GM21526 (cell line): ENCODE measurements at regions not wholly inside any gene's neighbourhood (a gene's known extent, or its start where the extent isn't known, plus 50 kb on each side); places are given as distances from the start of the nearest gene placed in this dataset.
A peak's percentile ranks its signal among the peaks of the same experiment; 100 is the strongest.

Source experiments
- ATAC-seq: cut with Tn5 transposase; IDR thresholded peaks from one replicate; pipeline ENCODE4 v1.9.1; 2021; ENCODE audit warnings: moderate library complexity; ENCODE audit not compliant: unreplicated experiment, low FRiP score

DNA sequence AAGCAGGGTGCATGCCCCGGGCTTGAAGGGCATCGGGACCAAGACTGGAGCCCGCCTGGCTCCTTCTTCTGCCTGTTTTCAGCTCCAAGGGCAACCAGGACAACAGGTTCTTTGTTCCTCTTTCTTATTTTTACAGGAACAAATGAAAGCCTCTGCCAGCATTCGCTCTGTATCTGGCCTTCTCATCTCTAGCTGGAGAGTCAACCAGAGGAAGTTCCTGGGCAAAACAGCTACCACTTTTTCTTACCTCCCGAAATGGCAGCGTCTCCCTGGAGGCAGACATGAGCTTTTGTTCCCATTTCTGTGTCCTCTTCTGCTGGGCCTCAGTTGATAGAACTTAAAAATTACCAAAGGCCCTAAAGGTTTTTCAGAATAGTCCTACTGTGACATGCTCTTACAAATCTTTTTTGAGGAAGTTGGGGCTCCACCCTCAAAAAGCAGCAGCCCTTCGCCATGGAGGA lies 74.1 kb upstream of the NAA20 start:
- ATAC-seq, result no peak

DNA sequence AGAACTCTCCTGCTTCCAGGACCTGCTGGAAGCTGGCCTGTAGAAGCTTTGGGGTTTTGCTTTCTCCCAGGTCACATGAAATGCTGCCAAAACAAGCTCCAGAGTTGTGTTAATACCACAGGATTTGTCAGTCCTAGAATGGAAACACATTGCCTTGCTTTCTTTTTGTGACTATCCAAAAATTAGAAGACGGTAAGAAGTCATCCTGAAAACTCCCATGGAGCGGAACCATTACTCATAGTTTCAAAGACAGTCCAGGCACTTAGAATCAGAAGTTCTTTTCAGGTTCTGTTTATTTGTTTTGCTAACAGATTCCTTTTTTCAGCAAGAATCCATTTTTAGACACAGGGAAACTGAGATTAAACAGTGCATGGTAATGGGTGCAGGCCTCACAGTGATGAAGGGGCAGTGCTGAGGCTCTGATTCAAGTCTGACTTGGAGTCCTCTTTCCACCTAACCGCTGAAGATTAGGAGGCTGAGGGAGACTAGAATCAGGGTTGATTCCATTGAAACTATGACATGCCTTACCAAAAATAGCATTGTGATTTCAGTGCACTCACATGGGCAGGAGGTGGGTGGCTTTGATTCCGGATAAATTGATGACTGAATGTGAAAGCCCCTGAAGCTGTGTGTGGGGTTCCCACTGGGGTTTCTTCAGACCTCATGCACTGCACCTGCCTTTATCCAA lies 72.2 kb upstream of the NAA20 start:
- ATAC-seq, result peak; percentile 64

DNA sequence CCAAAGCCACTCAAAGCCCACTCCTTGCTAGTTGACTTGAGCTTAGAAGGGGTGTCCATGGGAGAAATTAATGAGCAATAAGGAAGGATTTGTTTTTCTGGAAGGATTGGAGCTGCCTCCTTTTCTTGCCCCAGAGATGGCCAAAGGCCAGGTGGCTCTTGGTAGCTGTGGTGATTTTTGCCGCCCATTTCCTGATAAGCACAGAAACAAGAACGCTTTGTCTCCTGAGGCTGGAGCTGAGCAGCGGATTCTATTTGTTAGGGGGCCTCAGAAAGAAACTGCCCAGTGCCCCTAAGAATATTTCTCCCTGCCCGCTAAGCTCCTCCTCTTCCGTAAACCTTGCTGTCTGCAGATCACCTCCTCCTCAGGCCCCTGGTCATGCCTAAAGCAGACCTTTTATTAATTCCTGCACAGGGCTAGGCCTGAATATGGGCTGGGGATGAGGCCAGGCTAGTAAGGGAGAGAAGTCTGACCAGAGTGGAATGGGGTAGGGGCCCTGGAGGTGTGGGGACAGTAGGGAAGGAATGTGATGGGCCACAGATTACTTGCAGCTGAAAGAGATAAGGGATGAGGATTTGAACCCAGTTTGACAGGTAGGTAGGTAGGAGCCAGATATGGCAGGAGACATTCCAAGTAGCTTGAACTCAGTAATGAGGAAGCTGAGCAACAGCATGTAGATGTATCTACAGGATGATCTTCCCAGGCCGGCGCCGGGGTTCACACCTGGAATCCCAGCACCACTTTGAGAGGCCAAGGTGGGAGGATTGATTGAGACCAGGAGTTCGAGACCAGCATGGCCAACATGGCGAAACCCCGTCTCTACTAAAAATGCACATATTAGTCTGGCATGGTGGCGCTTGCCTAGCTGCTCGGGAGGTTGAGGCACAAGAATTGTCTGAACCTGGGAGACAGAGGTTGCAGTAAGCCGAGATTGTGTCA lies 71.2 kb upstream of the NAA20 start:
- no peak for ATAC-seq

DNA sequence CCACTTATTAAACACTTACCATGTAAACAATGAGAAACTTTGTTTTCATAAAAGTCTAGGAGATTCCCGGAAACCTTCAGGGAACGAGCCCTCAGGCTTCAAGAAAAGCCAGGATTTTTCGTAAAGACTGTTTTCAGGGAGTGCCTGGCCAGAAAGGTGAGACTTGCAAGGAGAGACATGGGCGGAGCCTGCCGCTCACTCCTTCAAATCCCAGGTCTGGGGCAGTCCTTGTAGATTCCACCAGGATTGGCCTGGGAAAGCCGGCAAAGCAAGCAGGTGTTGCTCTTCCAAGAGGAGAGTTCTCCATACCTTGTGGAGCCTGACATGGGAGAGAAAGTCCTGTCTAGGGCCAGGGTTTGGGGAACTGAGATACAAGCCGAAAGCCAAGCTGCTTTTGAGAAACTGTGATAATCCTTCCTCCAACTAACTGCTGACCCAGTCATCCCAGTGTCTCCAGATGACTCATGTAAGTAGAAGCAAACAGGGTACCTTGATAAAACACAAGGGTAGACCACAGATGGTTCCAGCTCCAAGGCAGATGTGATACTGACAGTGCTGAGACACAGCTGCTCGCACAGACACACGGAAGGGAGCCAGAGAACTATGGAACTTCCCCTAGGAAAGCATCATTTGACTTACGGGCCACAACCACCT lies 69.4 kb upstream of the NAA20 start:
- ATAC-seq, result peak; percentile 51

DNA sequence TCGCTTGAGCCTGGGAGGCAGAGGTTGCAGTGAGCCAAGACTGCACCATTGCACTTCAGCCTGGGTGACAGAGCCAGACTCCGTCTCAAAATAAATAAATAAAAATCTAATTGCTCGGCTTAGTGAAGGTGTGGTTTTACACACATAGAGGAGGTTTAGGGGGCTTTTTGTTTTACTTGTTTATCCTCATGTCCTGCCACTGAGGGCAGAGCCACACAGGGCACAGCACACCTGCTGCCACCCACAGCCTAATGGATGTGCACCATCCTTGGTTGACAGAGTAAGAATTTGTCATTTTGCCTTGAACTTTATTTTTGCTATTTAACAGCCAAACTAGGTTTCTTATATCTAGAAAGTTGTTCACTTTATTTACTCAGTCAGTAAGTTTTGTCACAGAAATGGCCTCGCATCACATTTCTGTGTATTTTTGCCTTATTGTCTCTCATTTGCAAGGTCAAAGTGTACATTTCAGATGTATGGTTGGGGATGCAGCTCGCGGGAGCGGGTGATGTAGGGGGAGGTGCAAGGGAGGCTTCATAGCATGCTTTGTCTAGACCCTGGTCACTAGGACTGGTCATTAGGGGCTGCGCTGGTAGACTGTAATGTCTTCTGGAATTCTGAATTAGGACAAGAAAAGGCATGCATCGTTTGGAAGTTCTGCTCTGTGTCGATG lies 67.8 kb upstream of the NAA20 start:
- no peak for ATAC-seq

DNA sequence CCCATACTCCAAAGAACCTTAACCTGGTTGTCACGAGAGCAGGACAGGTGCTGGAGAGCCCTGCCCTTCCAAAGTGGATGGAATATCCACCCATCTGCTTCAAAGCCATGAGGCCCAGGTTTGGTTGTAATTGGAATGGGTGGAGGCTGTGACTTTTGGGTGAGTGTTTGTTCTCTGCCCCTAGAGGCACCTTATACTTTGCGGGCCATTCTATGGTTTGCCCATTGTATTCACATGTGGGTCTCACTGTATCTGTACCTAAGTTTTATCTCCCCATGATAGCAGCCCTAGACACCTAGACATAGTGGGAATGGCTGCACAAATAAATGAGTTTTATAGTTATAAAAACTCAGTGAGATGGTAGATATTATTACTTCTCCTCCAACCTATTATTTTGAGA lies 67.1 kb upstream of the NAA20 start:
- no peak for ATAC-seq

DNA sequence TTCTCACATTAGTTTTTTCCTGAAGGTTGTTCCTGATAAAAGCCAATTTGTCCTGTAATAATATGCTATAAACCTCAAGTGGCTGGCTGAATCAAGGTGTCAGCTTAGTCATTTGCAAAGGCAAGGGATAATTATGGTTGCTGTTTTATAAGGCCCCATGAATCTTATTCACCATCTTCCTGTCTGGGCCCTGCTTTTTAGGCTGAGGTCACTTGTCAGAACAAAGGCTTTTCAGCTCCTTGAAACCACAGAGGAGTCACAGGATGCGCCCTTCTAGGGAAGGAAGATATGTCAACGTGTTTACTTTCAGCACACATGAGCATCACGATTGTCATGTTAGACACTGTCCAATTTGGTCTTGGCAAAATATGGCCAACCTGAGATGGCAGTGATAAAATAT lies 64.8 kb upstream of the NAA20 start:
- ATAC-seq, result no peak

DNA sequence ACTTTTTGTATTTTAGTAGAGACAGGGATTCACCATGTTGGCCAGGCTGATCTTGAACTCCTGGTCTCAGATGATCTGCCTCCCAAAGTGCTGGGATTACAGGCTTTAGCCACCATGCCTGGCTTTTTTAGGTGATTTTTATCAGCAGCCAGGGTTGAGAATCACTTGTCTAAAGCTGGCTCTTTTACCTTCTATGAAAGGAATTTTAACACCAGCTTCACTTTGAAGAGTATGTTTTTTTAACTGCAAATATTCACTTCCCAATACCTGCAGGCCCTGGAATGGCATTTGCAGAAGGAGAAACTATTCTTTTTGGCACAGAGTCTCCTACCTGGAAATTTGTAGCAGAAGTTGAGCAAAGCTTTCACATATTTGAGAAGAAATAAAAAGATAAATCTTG lies 63.6 kb upstream of the NAA20 start:
- ATAC-seq, result no peak

DNA sequence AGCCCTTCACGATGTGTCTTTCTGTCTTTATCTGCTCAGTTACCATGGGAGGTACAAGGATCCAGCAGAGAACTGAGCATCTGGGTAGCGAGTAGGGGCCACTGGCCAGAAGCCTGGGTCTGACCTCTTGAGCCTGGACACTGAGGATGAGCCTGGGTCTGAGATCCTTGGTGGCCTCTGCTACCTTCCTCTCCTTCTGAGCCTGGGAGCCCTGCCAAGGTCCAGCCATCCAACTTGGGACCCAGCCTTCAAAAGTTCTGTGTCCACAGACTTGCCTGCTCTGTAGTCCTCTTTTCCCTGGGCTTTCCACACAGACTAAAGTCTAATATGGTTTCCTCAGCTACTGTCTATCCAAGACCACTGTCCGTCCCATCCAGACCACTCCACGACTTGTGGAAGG lies 60.2 kb upstream of the NAA20 start:
- no peak for ATAC-seq

DNA sequence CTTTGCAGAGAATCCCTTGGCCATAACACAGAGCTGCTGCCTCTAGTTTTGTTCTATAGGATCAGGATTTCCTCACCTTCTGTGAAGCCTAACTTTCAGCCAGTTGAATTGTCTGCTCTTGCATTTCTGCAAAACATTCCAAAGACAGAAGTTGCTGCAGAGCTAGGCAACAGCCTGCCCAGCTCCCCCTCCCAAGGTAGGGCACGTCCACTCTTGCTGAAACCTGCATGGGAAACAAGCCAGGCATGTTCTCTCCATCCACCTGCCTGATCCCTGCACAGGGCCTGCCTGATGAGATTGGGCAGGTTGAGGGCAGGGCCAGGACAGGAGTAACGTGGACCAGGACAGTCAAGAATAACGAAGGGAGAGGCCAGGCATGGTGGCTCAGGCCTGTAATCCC lies 58.9 kb upstream of the NAA20 start:
- no peak for ATAC-seq

DNA sequence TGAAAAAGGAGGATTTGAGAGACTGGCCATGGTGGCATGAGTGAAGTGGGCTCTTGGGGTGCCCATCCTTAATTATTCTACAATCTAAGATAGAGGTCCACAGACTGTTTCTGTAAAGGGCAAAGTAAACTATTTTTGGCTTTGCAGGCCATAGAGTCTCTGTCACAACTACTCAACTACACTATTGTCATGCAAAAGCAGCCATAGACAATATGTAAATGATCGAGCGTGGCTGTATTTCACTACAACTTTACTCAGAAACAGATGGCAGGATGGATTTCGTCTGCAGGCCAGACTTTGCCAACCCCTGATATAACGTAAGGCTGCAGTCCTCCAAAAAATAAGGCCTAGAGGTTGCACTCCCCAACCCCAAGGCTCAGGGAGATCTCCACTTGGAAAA lies 58.2 kb upstream of the NAA20 start:
- ATAC-seq, result no peak

DNA sequence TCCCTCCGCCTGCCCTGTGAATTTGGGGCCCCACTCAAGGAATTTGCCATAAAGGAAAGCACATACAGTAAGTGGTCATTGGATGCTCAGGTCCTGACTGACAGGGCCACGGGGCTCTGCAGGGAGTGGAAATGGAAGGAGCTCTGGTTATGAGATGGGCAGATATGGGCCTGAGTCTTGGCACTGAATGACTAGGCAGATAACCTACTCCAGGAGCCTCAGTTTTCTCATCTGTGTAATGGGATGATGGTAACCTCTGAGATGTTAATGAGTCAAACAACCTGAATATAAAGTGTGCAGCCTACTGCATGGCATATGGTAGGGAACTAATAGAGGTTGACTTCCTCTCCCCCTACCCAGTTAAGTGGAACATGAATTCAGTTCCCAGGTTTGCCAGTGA lies 56.4 kb upstream of the NAA20 start:
- ATAC-seq, result no peak

DNA sequence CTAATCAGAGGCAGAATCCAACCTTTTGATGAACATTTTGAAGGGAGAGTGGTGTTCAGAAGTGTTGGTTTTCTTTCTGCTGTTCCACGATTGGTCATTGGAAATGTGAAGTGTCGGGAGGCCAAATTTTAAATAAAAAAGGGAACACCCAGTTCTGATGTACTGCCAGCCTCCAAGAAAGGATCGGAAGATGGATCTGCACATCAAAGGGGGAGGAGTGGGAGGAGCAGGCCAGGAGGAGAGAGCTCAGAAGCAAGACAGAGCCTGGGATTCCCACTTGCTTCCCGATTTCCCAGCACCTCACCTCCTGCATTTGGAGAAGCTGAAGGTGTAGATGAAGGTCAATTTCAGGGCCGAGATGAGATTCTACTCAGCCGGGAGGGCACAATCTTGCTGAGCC lies 55.9 kb upstream of the NAA20 start:
- ATAC-seq, result no peak

DNA sequence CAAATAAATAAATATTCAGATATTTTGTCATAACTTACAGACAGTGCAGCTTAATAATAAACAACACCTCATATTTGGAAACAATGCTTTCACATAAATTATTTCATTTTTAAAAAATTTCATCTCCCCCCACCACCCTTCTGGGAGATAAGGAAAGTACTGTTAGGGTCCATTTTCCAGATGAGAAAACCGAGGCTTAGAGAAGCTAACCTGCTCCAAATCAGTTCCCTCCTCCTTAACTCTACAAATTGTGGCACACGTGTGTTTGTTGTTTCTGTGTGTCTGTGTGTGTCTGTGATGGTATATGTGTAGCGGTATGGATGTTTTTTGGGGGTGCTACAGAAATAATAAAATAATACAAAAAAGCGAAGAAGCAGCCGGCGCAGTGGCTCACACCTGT lies 54.2 kb upstream of the NAA20 start:
- no peak for ATAC-seq

DNA sequence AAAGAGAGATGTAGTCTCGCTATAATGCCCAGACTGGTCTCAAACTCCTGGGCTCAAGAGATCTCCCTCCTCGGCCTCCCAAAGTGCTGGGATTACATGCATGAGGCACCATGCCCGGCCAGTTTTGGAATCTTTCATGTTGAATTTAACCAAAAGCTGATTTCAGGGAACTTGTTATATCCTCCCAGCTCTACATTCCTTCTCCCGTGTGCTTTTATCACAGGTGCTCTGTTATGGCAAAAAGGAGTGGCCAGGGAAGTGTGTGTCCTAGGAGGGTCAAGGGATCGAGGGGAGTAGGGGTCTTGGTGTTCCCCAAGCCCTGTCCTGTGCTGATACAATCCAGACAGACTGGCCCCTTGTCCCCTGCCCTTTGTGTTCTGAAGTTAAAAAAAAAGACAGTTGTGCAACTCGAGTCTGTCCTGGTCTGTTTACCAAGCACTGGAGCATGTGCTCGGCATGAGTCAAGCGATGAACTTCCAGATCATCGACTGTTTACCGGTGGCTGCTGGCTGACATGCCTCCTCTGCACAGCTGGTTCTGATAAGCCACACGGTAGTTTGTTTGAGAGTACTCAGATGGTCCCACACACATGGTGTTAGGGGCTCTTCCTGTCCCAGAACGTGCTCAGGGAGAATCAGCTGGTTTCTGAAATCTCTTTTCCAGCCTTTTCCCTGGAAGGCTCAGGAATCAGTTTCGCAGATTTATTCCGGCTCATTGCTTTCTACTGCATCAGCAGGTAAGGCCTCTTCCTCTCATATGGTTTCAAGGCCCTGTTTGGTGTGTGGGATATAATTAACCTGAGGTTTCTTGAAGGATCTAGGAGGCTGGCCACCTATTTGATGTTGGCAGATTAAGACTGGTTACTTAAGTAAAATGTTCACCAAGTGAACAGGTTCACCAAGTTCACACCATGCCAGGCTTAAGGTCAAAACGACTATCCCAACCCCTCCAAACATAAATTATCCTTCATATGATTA lies 52.6 kb upstream of the NAA20 start:
- ATAC-seq, result no peak

DNA sequence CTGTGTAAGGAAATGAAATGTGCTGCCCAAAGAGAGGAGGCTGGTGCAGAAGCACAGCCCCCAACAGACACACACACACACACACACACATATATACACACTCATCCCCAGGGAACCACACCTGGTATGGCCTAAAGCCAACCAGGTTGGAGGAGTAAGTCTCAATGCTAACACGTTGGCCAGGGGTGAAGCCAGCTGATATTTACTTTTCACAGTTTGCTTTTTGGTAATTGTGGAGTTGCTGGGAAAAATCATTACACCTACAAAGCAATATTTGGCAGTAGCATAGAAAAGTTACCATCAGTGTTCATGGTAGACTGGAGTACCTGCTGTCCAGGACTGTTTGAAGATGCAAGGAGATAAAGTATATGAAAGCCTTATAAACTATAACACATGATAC lies 50.3 kb upstream of the NAA20 start:
- no peak for ATAC-seq
